ENCODE measurements at regions not wholly inside any gene's neighbourhood (a gene's known extent, or its start where the extent isn't known, plus 50 kb on each side); places are given as distances from the start of the nearest gene placed in this dataset.

GRCh38 chr10:93254180-93254853 lies 180.6 kb downstream of the CYP26A1 start:
- TF ChIP-seq, protein P1, sequence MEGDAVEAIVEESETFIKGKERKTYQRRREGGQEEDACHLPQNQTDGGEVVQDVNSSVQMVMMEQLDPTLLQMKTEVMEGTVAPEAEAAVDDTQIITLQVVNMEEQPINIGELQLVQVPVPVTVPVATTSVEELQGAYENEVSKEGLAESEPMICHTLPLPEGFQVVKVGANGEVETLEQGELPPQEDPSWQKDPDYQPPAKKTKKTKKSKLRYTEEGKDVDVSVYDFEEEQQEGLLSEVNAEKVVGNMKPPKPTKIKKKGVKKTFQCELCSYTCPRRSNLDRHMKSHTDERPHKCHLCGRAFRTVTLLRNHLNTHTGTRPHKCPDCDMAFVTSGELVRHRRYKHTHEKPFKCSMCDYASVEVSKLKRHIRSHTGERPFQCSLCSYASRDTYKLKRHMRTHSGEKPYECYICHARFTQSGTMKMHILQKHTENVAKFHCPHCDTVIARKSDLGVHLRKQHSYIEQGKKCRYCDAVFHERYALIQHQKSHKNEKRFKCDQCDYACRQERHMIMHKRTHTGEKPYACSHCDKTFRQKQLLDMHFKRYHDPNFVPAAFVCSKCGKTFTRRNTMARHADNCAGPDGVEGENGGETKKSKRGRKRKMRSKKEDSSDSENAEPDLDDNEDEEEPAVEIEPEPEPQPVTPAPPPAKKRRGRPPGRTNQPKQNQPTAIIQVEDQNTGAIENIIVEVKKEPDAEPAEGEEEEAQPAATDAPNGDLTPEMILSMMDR (IDR thresholded peaks at IDR 0.05; ENCODE audit: unreplicated experiment in 3 of 3) = no peak

GRCh38 chr10:93255546-93255945 lies 181.9 kb downstream of the CYP26A1 start:
- TF ChIP-seq, protein P1 (IDR thresholded peaks at IDR 0.05; ENCODE audit: unreplicated experiment in 3 of 3) = no peak
- Mint-ChIP-seq H3K27me3 (ENCODE audit: low read depth) (no peaks in the 10 kb centered on the region), H3K27ac (no peak overlapping the region), H3K4me3 (no peak overlapping the region), H3K9me3 (no peaks in the 10 kb centered on the region), H3K36me3 (ENCODE audit: low read depth) (no peaks in the 10 kb centered on the region), H3K4me1 (no peaks in the 10 kb centered on the region)

More at GRCh38 chr10:93254180-93254853, 180.6 kb downstream of the CYP26A1 start:
- H3K36me3 Mint-ChIP-seq (ENCODE audit: low read depth) = no peaks in the 10 kb centered on the region
- H3K4me1 Mint-ChIP-seq = no peaks in the 10 kb centered on the region
- H3K27me3 Mint-ChIP-seq (ENCODE audit: low read depth) = no peaks in the 10 kb centered on the region
- no peak overlapping the region for H3K27ac Mint-ChIP-seq
- H3K9me3 Mint-ChIP-seq = no peaks in the 10 kb centered on the region
- H3K4me3 Mint-ChIP-seq = no peak overlapping the region

All from nephron (organoid).